Heart left ventricle (tissue), 13 donors: ENCODE measurements at regions not wholly inside any gene's neighbourhood (a gene's known extent, or its start where the extent isn't known, plus 50 kb on each side); places are given as distances from the start of the nearest gene placed in this dataset.
A peak's percentile ranks its signal among the peaks of the same experiment; 100 is the strongest.

Experiments used
- POLR2A ChIP-seq, 2 donors: fragments of 450-650 bp; IDR thresholded peaks; one replicate each; pipeline ENCODE4 v1.6.1; 2017; ENCODE audit warnings: antibody characterized with exemption in 2 of 2, mild to moderate bottlenecking in 2 of 2, moderate library complexity in 2 of 2
- TF ChIP-seq, protein P1 (sequence below), 12 donors: fragments of 200-600 bp; sonication (generic) in 4 of 12; IDR thresholded peaks; one replicate each; pipeline versions ENCODE4 v1.5.0 to v1.8.0; 2018 to 2022; ENCODE audit warnings: antibody characterized with exemption in 12 of 12, mild to moderate bottlenecking in 5 of 12
- donor health status: ischemic (EF 13 %, LVEDD 7.1; RV severe dilation, severe dysfunction).
- donor health status: DM: no; HTN: yes; CAD: no.
- donor health status: DM: no; HTN: no; CAD: no.
- donor health status: ischemic (EF 25% LVEDD 6.9; RV normal size, moderate dysfunction).
- donor health status: ischemic (EF 25% LVEDD 5.7; RV mildly dilated, moderate dysfunction).
- donor health status: ischemic (EF 35%, LVEDD 5.7; RV mildly dilated, moderate dysfunction).
- donor health status: nonischemic (EF 11% LVEDD 7.7; RV severe dilation, severe dysfunction).
- donor health status: DM: yes; HTN: yes; CAD: no.
- donor health status: PGD.
- donor health status: ischemic (EF 29% LVEDD 5.4; RV normal size, mild dysfunction).
- donor health status: nonischemic (EF 23%, LVEDD 6.1; RV moderate dilation, normal function).

- TF ChIP-seq, protein P1, sequence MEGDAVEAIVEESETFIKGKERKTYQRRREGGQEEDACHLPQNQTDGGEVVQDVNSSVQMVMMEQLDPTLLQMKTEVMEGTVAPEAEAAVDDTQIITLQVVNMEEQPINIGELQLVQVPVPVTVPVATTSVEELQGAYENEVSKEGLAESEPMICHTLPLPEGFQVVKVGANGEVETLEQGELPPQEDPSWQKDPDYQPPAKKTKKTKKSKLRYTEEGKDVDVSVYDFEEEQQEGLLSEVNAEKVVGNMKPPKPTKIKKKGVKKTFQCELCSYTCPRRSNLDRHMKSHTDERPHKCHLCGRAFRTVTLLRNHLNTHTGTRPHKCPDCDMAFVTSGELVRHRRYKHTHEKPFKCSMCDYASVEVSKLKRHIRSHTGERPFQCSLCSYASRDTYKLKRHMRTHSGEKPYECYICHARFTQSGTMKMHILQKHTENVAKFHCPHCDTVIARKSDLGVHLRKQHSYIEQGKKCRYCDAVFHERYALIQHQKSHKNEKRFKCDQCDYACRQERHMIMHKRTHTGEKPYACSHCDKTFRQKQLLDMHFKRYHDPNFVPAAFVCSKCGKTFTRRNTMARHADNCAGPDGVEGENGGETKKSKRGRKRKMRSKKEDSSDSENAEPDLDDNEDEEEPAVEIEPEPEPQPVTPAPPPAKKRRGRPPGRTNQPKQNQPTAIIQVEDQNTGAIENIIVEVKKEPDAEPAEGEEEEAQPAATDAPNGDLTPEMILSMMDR (IDR thresholded peaks at IDR 0.05): peak in 6 of 12 donors; percentile 11 to 33 (median 14)
- no peak for TF ChIP-seq POLR2A (IDR thresholded peaks at IDR 0.05)
These were observed 94.3 kb upstream of the GALNT2 start for GRCh38 chr1:229972600-229973296.
